ENCODE measurements at regions not wholly inside any gene's neighbourhood (a gene's known extent, or its start where the extent isn't known, plus 50 kb on each side); places are given as distances from the start of the nearest gene placed in this dataset.

DNA sequence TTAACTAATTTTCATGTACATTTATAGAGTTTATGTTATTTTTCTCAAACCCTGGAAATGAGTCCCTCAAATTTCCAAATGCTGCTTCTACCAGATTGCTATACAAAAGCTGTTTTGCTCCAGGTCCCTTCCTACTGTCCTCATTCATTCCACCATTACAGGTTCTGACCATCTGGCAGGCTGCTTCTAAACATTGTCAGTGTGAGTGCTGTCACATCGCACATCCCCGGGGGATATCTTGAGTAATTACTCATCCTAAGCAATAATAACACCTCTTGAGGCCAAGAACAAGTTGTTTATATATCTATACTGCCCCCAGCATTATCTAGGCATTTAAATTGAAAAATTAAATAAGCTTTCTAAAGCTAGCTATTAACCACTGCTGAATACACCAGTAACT lies 1675.3 kb upstream of the CDH6 start:
- Histone ChIP-seq H3K4me2 (ENCODE audit: low read length) (no peak overlapping the region), H3K27me3 (ENCODE audit: insufficient read depth, low read length) (no peaks in the 10 kb centered on the region), H3K4me1 (ENCODE audit: control insufficient read depth in 1 of 2, insufficient read depth in 2 of 2, low read length in 2 of 2) (peaks cover 5 to 7% of the 10 kb centered on the region in 2 experiments), H2AK5ac (ENCODE audit: low read length) (no peak overlapping the region), H3K4ac (ENCODE audit: low read depth, low read length) (no peak overlapping the region), H3K27ac (ENCODE audit: low read depth, low read length) (no peak overlapping the region), H3K36me3 (ENCODE audit: control insufficient read depth in 1 of 2, insufficient read depth in 2 of 2, low read length in 2 of 2) (no peaks in the 10 kb centered on the region), H2BK120ac (ENCODE audit: insufficient read depth, low read length, poor library complexity) (no peak overlapping the region), H3K23ac (ENCODE audit: low read length) (no peak overlapping the region), H2AFZ (ENCODE audit: insufficient read depth, low read length, poor library complexity) (no peak overlapping the region), H4K12ac (ENCODE audit: low read depth, low read length) (no peak overlapping the region), H3K9me3 (ENCODE audit: insufficient read depth, low read depth, low read length) (no peaks in the 10 kb centered on the region), H3K18ac (ENCODE audit: low read length) (no peak overlapping the region), H2BK12ac (ENCODE audit: low read length) (no peak overlapping the region), H3K14ac (ENCODE audit: low read length) (no peak overlapping the region), H3K9ac (ENCODE audit: low read length) (no peak overlapping the region), H3K79me2 (ENCODE audit: control insufficient read depth, insufficient read depth, low read length, poor library complexity) (no peaks in the 10 kb centered on the region), H4K91ac (ENCODE audit: low read depth, low read length) (no peak overlapping the region), H2BK5ac (ENCODE audit: low read depth, low read length, poor library complexity) (no peak overlapping the region), H4K8ac (ENCODE audit: low read depth, low read length) (no peak overlapping the region), H3K79me1 (ENCODE audit: low read length) (no peaks in the 10 kb centered on the region), H3K4me3 (ENCODE audit: low read depth, low read length) (no peak overlapping the region)
- no CpG with 5 or more reads among the region's 2 CpGs for WGBS (ENCODE audit: extremely low coverage, insufficient coverage, insufficient read length)
- no peak for DNase-seq

DNA sequence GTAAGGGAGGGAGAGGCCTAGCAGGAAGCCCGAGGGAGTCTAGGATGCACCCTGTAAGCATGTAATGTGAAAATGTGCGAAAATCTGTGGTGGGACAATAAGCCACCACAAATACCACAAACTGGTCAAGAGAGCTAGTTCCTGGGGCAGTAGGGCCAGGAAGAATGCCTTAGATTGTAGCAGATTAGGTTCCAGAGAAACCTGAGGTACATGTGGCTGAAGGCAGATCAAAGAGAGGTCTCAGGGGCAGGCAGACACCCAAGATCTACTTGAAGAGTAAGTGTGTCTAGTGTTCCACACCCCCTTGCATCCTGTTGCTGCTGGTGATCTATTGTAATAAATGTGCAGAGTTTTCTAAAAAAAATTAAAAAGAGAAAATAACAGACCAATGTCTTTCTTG lies 1677.3 kb upstream of the CDH6 start:
- H3K4me1 ChIP-seq (ENCODE audit: control insufficient read depth in 1 of 2, insufficient read depth in 2 of 2, low read length in 2 of 2): peaks cover 5 to 7% of the 10 kb centered on the region in 2 experiments

DNA sequence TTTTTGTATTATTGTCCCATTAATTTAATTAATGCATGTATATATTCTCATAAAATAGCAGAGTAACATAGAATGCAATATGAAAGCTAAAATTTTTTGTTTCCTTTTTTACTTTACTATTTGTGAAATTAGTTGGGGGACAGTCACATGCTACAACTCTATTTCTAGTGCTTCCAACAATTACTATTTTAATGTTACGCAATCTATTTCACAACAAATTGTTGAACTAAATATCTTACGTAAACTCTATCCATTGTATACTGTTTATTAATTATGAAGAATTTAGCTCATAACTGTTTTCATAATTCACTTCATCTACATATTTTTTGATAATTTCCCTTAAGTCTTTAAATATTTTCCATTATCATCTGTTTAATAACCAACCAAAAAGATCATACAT lies 1685.4 kb upstream of the CDH6 start:
- H3K79me2 ChIP-seq (ENCODE audit: control insufficient read depth, insufficient read depth, low read length, poor library complexity): no peaks in the 10 kb centered on the region
- no CpG with 5 or more reads among the region's 2 CpGs for WGBS (ENCODE audit: extremely low coverage, insufficient coverage, insufficient read length)

More for the DNA sequence above, 1677.3 kb upstream of the CDH6 start:
- Histone ChIP-seq H2BK12ac (ENCODE audit: low read length) (no peak overlapping the region), H3K4me3 (ENCODE audit: low read depth, low read length) (no peak overlapping the region), H3K9ac (ENCODE audit: low read length) (no peak overlapping the region), H3K27me3 (ENCODE audit: insufficient read depth, low read length) (no peaks in the 10 kb centered on the region), H3K27ac (ENCODE audit: low read depth, low read length) (no peak overlapping the region), H3K79me2 (ENCODE audit: control insufficient read depth, insufficient read depth, low read length, poor library complexity) (no peaks in the 10 kb centered on the region), H3K23ac (ENCODE audit: low read length) (no peak overlapping the region), H3K4me2 (ENCODE audit: low read length) (no peak overlapping the region), H4K12ac (ENCODE audit: low read depth, low read length) (no peak overlapping the region), H4K91ac (ENCODE audit: low read depth, low read length) (no peak overlapping the region), H3K14ac (ENCODE audit: low read length) (no peak overlapping the region), H2BK5ac (ENCODE audit: low read depth, low read length, poor library complexity) (no peak overlapping the region), H3K79me1 (ENCODE audit: low read length) (no peaks in the 10 kb centered on the region), H3K18ac (ENCODE audit: low read length) (no peak overlapping the region), H3K9me3 (ENCODE audit: insufficient read depth, low read depth, low read length) (no peaks in the 10 kb centered on the region), H3K4ac (ENCODE audit: low read depth, low read length) (no peak overlapping the region), H4K8ac (ENCODE audit: low read depth, low read length) (no peak overlapping the region), H2AFZ (ENCODE audit: insufficient read depth, low read length, poor library complexity) (no peak overlapping the region), H2BK120ac (ENCODE audit: insufficient read depth, low read length, poor library complexity) (no peak overlapping the region), H2AK5ac (ENCODE audit: low read length) (no peak overlapping the region), H3K36me3 (ENCODE audit: control insufficient read depth in 1 of 2, insufficient read depth in 2 of 2, low read length in 2 of 2) (no peaks in the 10 kb centered on the region)
- WGBS (ENCODE audit: extremely low coverage, insufficient coverage, insufficient read length): no CpG with 5 or more reads among the region's 2 CpGs
- DNase-seq: no peak

GRCh38 chr5:29504411-29504810 lies 1689.1 kb upstream of the CDH6 start:
- Histone ChIP-seq H3K4me3 (ENCODE audit: low read depth, low read length) (no peak overlapping the region), H3K36me3 (ENCODE audit: control insufficient read depth in 1 of 2, insufficient read depth in 2 of 2, low read length in 2 of 2) (no peaks in the 10 kb centered on the region), H4K91ac (ENCODE audit: low read depth, low read length) (no peak overlapping the region), H3K79me1 (ENCODE audit: low read length) (no peaks in the 10 kb centered on the region), H2AFZ (ENCODE audit: insufficient read depth, low read length, poor library complexity) (no peak overlapping the region), H4K8ac (ENCODE audit: low read depth, low read length) (no peak overlapping the region), H3K18ac (ENCODE audit: low read length) (no peak overlapping the region), H3K23ac (ENCODE audit: low read length) (no peak overlapping the region), H3K27me3 (ENCODE audit: insufficient read depth, low read length) (no peaks in the 10 kb centered on the region), H3K79me2 (ENCODE audit: control insufficient read depth, insufficient read depth, low read length, poor library complexity) (no peaks in the 10 kb centered on the region), H3K14ac (ENCODE audit: low read length) (no peak overlapping the region), H2BK12ac (ENCODE audit: low read length) (no peak overlapping the region), H3K4ac (ENCODE audit: low read depth, low read length) (no peak overlapping the region), H2BK5ac (ENCODE audit: low read depth, low read length, poor library complexity) (no peak overlapping the region), H3K4me2 (ENCODE audit: low read length) (no peak overlapping the region), H3K9ac (ENCODE audit: low read length) (no peak overlapping the region), H3K4me1 (ENCODE audit: control insufficient read depth in 1 of 2, insufficient read depth in 2 of 2, low read length in 2 of 2) (no peaks in the 10 kb centered on the region), H3K9me3 (ENCODE audit: insufficient read depth, low read depth, low read length) (no peaks in the 10 kb centered on the region), H3K27ac (ENCODE audit: low read depth, low read length) (no peak overlapping the region), H2AK5ac (ENCODE audit: low read length) (no peak overlapping the region), H2BK120ac (ENCODE audit: insufficient read depth, low read length, poor library complexity) (no peak overlapping the region), H4K12ac (ENCODE audit: low read depth, low read length) (no peak overlapping the region)
- DNase-seq: no peak
- no CpG with 5 or more reads among the region's 1 CpG for WGBS (ENCODE audit: extremely low coverage, insufficient coverage, insufficient read length)

More for the DNA sequence above, 1685.4 kb upstream of the CDH6 start:
- no peak overlapping the region for H4K8ac ChIP-seq (ENCODE audit: low read depth, low read length)
- H2BK5ac ChIP-seq (ENCODE audit: low read depth, low read length, poor library complexity): no peak overlapping the region
- no peak overlapping the region for H2BK12ac ChIP-seq (ENCODE audit: low read length)
- H2AK5ac ChIP-seq (ENCODE audit: low read length): no peak overlapping the region
- H3K23ac ChIP-seq (ENCODE audit: low read length): no peak overlapping the region
- H3K27ac ChIP-seq (ENCODE audit: low read depth, low read length): no peak overlapping the region
- no peak overlapping the region for H3K4me3 ChIP-seq (ENCODE audit: low read depth, low read length)
- no peaks in the 10 kb centered on the region for H3K36me3 ChIP-seq (ENCODE audit: control insufficient read depth in 1 of 2, insufficient read depth in 2 of 2, low read length in 2 of 2)
- no peaks in the 10 kb centered on the region for H3K27me3 ChIP-seq (ENCODE audit: insufficient read depth, low read length)
- no peak overlapping the region for H3K14ac ChIP-seq (ENCODE audit: low read length)
- no peak overlapping the region for H3K4ac ChIP-seq (ENCODE audit: low read depth, low read length)
- H4K91ac ChIP-seq (ENCODE audit: low read depth, low read length): no peak overlapping the region
- no peak overlapping the region for H2AFZ ChIP-seq (ENCODE audit: insufficient read depth, low read length, poor library complexity)
- no peaks in the 10 kb centered on the region for H3K4me1 ChIP-seq (ENCODE audit: control insufficient read depth in 1 of 2, insufficient read depth in 2 of 2, low read length in 2 of 2)
- H3K79me1 ChIP-seq (ENCODE audit: low read length): no peaks in the 10 kb centered on the region
- H3K9me3 ChIP-seq (ENCODE audit: insufficient read depth, low read depth, low read length): no peaks in the 10 kb centered on the region
- H3K18ac ChIP-seq (ENCODE audit: low read length): no peak overlapping the region
- no peak overlapping the region for H2BK120ac ChIP-seq (ENCODE audit: insufficient read depth, low read length, poor library complexity)
- no peak overlapping the region for H4K12ac ChIP-seq (ENCODE audit: low read depth, low read length)
- no peak overlapping the region for H3K4me2 ChIP-seq (ENCODE audit: low read length)
- H3K9ac ChIP-seq (ENCODE audit: low read length): no peak overlapping the region
- no peak for DNase-seq
